Body of pancreas (tissue), 4 donors: ENCODE measurements at regions not wholly inside any gene's neighbourhood (a gene's known extent, or its start where the extent isn't known, plus 50 kb on each side); places are given as distances from the start of the nearest gene placed in this dataset.

Source experiments
- ATAC-seq: fragments of 150-250 bp; one replicate; pipeline ENCODE4 v1.9.1; 2016
- DNase-seq, 4 donors: peaks; one replicate each; pipeline ENCODE4 v3.0.0-alpha.2; 2019
- H3K27ac ChIP-seq, 4 donors: fragments of 200-600 bp; sonication (generic); 1 replicate in 3 of 4; 2 replicates in 1 of 4; pipeline versions ENCODE4 v1.5.1 to v1.6.1; 2016 to 2019; ENCODE audit warnings: mild to moderate bottlenecking in 1 of 4, mixed read lengths in 1 of 4, moderate library complexity in 1 of 4
- H3K27me3 ChIP-seq, 2 donors: fragments of 200-600 bp; sonication (generic); one replicate each; pipeline ENCODE4 v1.6.0; 2016; ENCODE audit warnings: mild to moderate bottlenecking in 1 of 2
- H3K36me3 ChIP-seq, 2 donors: fragments of 200-600 bp; sonication (generic); replicated peaks in 1 of 2; 2 replicates each; pipeline ENCODE4 v1.5.1; 2016; ENCODE audit warnings: low read depth in 2 of 2; ENCODE audit not compliant: insufficient read depth in 1 of 2
- H3K4me1 ChIP-seq: fragments of 200-600 bp; sonication (generic); one replicate; pipeline ENCODE4 v1.6.0; 2016
- H3K4me3 ChIP-seq, 2 donors: fragments of 200-600 bp; sonication (generic); 1 replicate in 1 of 2; 2 replicates in 1 of 2; pipeline ENCODE4 v1.5.1; 2016 to 2019
- H3K9me3 ChIP-seq, 3 donors: fragments of 200-600 bp; sonication (generic); 1 replicate in 2 of 3; 2 replicates in 1 of 3; pipeline ENCODE4 v1.5.1; 2016
- CTCF ChIP-seq, 7 experiments: fragments of 450-650 bp in 4 of 7; fragments of 200-600 bp in 3 of 7; sonication (generic) in 3 of 7; IDR thresholded peaks; one replicate each; pipeline ENCODE4 v1.5.1; 2016 to 2019; ENCODE audit warnings: antibody characterized with exemption in 7 of 7
- POLR2A ChIP-seq, 3 donors: fragments of 450-650 bp; IDR thresholded peaks; one replicate each; pipeline ENCODE4 v1.6.1; 2016; ENCODE audit warnings: antibody characterized with exemption in 3 of 3, mild to moderate bottlenecking in 2 of 3
- WGBS, 2 donors: methylation state at CpG; one replicate each; pipeline ENCODE4 v1.1.5; 2017; 5-methylcytosine and 5-hydroxymethylcytosine counted together
- intact Hi-C: fragments of 100-400 bp; cut with DNase I; formaldehyde crosslinking; loops from one replicate; pipeline ENCODE4 v1.15.1; 2023

GRCh38 chr2:18999198-18999597 is 359.2 kb downstream of the OSR1 start:
- ATAC-seq = no peak
- H3K27me3 ChIP-seq = no peaks in the 10 kb centered on the region
- TF ChIP-seq CTCF (IDR thresholded peaks at IDR 0.05) (no peak), POLR2A (IDR thresholded peaks at IDR 0.05) (no peak)
- H3K4me1 ChIP-seq = no peaks in the 10 kb centered on the region
- H3K9me3 ChIP-seq = no peaks in the 10 kb centered on the region
- WGBS, 2 donors = 70 to 88% methylated on average over 2 of the region's 2 CpGs
- DNase-seq = no peak
- no peaks in the 10 kb centered on the region for H3K36me3 ChIP-seq
- no peak overlapping the region for H3K27ac ChIP-seq
- H3K4me3 ChIP-seq = no peak overlapping the region
- intact Hi-C loops = no loop called here

GRCh38 chr2:18998491-18998890 is 359.9 kb downstream of the OSR1 start:
- ATAC-seq = no peak

GRCh38 chr2:18993756-18994338 is 364.6 kb downstream of the OSR1 start:
- Histone ChIP-seq H3K27me3 (no peaks in the 10 kb centered on the region), H3K9me3 (no peaks in the 10 kb centered on the region), H3K4me1 (peaks cover 16% of the 10 kb centered on the region), H3K4me3 (no peak overlapping the region), H3K27ac (no peak overlapping the region), H3K36me3 (no peaks in the 10 kb centered on the region)
- intact Hi-C loops = no loop called here
- no peak for TF ChIP-seq CTCF (IDR thresholded peaks at IDR 0.05)
- TF ChIP-seq POLR2A (IDR thresholded peaks at IDR 0.05) = no peak
- ATAC-seq = no peak
- no peak for DNase-seq
- WGBS, 2 donors = 95 to 98% methylated on average over 2 to 3 of the region's 3 CpGs

More at GRCh38 chr2:18998491-18998890, 359.9 kb downstream of the OSR1 start:
- no peak for DNase-seq
- Histone ChIP-seq H3K27ac (no peak overlapping the region), H3K4me1 (no peaks in the 10 kb centered on the region), H3K27me3 (no peaks in the 10 kb centered on the region), H3K36me3 (no peaks in the 10 kb centered on the region), H3K9me3 (no peaks in the 10 kb centered on the region), H3K4me3 (no peak overlapping the region)
- TF ChIP-seq POLR2A (IDR thresholded peaks at IDR 0.05) = no peak
- TF ChIP-seq CTCF (IDR thresholded peaks at IDR 0.05) = no peak
- intact Hi-C loops = no loop called here
- WGBS, 2 donors = 64 to 72% methylated on average over 1 of the region's 1 CpG

- peak overlapping the region; percentile 24 to 73 (median 70) for H3K27ac ChIP-seq
- H3K4me1 ChIP-seq = peaks cover 16% of the 10 kb centered on the region
- no peaks in the 10 kb centered on the region for H3K27me3 ChIP-seq
- intact Hi-C loops = no loop called here
- peak; percentile 85 to 94 (median 92) for DNase-seq
- peak; percentile 83 for ATAC-seq
- H3K4me3 ChIP-seq = no peak overlapping the region
- H3K36me3 ChIP-seq = no peaks in the 10 kb centered on the region
- H3K9me3 ChIP-seq = no peaks in the 10 kb centered on the region
- TF ChIP-seq POLR2A (IDR thresholded peaks at IDR 0.05) (no peak), CTCF (IDR thresholded peaks at IDR 0.05) (no peak)
- WGBS, 2 donors = 10 to 18% methylated on average over 5 of the region's 5 CpGs
Measured at GRCh38 chr2:18991177-18992168, 366.9 kb downstream of the OSR1 start.
